Sigmoid colon (tissue), 3 donors: ENCODE measurements at regions not wholly inside any gene's neighbourhood (a gene's known extent, or its start where the extent isn't known, plus 50 kb on each side); places are given as distances from the start of the nearest gene placed in this dataset.

Experiments
- POLR2A ChIP-seq, 2 donors: fragments of 450-650 bp; IDR thresholded peaks; one replicate each; pipeline ENCODE4 v1.6.1; 2016; ENCODE audit warnings: antibody characterized with exemption in 2 of 2, mild to moderate bottlenecking in 2 of 2, moderate library complexity in 2 of 2
- TF ChIP-seq, protein P1 (sequence below), 4 experiments: fragments of 450-650 bp in 3 of 4; fragments of 200-600 bp in 1 of 4; IDR thresholded peaks; one replicate each; pipeline ENCODE4 v1.5.1; 2016 to 2019; ENCODE audit warnings: antibody characterized with exemption in 4 of 4, mild to moderate bottlenecking in 3 of 4, moderate library complexity in 2 of 4

GRCh38 chr18:6601241-6601640, 128.3 kb upstream of the ARHGAP28 start:
- TF ChIP-seq POLR2A (IDR thresholded peaks at IDR 0.05) = no peak
- TF ChIP-seq, protein P1, sequence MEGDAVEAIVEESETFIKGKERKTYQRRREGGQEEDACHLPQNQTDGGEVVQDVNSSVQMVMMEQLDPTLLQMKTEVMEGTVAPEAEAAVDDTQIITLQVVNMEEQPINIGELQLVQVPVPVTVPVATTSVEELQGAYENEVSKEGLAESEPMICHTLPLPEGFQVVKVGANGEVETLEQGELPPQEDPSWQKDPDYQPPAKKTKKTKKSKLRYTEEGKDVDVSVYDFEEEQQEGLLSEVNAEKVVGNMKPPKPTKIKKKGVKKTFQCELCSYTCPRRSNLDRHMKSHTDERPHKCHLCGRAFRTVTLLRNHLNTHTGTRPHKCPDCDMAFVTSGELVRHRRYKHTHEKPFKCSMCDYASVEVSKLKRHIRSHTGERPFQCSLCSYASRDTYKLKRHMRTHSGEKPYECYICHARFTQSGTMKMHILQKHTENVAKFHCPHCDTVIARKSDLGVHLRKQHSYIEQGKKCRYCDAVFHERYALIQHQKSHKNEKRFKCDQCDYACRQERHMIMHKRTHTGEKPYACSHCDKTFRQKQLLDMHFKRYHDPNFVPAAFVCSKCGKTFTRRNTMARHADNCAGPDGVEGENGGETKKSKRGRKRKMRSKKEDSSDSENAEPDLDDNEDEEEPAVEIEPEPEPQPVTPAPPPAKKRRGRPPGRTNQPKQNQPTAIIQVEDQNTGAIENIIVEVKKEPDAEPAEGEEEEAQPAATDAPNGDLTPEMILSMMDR (IDR thresholded peaks at IDR 0.05) = no peak
